ENCODE measurements at regions not wholly inside any gene's neighbourhood (a gene's known extent, or its start where the extent isn't known, plus 50 kb on each side); places are given as distances from the start of the nearest gene placed in this dataset.

DNA sequence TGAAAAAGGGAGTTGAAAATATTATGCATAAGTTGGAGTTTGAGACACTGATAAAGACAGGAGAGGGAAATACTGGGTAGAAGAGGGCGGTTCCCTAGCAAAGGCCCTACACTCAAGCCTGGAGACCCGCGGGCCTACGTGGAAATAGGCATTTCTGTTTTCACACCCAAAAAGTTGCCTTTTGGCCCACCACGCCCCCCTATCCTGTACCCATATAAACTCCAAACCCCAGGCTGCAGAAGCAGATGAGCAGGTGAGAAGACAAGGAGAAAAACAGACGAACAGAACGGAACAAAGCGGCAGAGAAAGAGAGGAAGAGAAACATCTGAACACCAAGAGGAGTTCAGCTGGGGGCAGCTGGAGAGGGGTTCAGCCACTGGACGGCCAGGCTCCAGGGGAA, 177.9 kb downstream of the GALC start:
- no peak overlapping the region for H3K4me3 ChIP-seq (ENCODE audit: low read depth, low read length)
- TF ChIP-seq, protein P1, sequence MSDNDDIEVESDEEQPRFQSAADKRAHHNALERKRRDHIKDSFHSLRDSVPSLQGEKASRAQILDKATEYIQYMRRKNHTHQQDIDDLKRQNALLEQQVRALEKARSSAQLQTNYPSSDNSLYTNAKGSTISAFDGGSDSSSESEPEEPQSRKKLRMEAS (IDR thresholded peaks at IDR 0.05; ENCODE audit: low read depth, low read length), result no peak
- TF ChIP-seq POLR2A (IDR thresholded peaks at IDR 0.05; ENCODE audit: extremely low read depth, insufficient read length) (no peak), MYC (IDR thresholded peaks at IDR 0.05; ENCODE audit: low read depth, low read length) (no peak)
- TF ChIP-seq, protein P2, sequence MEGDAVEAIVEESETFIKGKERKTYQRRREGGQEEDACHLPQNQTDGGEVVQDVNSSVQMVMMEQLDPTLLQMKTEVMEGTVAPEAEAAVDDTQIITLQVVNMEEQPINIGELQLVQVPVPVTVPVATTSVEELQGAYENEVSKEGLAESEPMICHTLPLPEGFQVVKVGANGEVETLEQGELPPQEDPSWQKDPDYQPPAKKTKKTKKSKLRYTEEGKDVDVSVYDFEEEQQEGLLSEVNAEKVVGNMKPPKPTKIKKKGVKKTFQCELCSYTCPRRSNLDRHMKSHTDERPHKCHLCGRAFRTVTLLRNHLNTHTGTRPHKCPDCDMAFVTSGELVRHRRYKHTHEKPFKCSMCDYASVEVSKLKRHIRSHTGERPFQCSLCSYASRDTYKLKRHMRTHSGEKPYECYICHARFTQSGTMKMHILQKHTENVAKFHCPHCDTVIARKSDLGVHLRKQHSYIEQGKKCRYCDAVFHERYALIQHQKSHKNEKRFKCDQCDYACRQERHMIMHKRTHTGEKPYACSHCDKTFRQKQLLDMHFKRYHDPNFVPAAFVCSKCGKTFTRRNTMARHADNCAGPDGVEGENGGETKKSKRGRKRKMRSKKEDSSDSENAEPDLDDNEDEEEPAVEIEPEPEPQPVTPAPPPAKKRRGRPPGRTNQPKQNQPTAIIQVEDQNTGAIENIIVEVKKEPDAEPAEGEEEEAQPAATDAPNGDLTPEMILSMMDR (IDR thresholded peaks at IDR 0.05; ENCODE audit: low read depth, low read length), result no peak
- no peak for DNase-seq (ENCODE audit: low read depth)

DNA sequence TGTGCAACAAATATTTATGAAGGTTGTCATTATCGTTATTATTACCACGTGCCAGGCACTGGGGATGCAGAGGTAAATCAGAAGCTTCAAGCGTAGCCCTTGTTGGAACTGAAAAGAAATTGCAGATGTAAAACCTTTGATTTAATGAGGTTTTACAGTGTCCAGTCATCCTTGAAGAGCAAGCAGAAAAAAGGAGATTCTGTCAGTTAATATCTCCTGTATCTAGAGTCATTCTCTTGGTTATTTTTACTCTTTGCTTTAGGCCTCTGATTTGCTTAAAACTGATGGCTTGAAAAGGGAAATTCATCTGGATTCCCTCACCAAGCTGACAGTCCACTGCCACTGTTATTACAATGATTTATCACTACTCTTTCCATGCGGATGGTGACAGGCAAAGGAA, 179.3 kb downstream of the GALC start:
- TF ChIP-seq MYC (IDR thresholded peaks at IDR 0.05; ENCODE audit: low read depth, low read length) (no peak), POLR2A (IDR thresholded peaks at IDR 0.05; ENCODE audit: extremely low read depth, insufficient read length) (no peak)
- TF ChIP-seq, protein P1 (IDR thresholded peaks at IDR 0.05; ENCODE audit: low read depth, low read length), result no peak
- TF ChIP-seq, protein P2 (IDR thresholded peaks at IDR 0.05; ENCODE audit: low read depth, low read length), result no peak
- H3K4me3 ChIP-seq (ENCODE audit: low read depth, low read length), result no peak overlapping the region
- no peak for DNase-seq (ENCODE audit: low read depth)

DNA sequence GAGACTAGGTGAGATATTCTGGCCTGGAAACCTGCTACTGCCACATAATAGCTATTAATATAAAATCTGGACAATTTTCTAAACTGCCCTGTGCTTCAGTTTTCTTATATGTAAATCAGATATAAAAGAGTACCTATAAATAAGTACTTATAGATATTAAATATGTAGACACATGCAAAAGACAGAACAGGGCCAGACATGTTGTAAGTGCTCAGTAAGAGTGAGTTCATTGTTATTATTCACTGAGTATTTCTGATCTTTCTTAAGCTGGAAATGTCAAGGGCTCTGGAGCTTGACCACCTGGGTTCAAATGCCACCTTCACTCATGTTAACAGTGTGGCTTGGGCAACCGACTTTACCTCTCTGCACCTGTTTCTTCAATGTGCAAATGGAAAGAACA, 179.8 kb downstream of the GALC start:
- no peak for DNase-seq (ENCODE audit: low read depth)
- TF ChIP-seq, protein P1 (IDR thresholded peaks at IDR 0.05; ENCODE audit: low read depth, low read length), result no peak
- TF ChIP-seq, protein P2 (IDR thresholded peaks at IDR 0.05; ENCODE audit: low read depth, low read length), result no peak
- TF ChIP-seq MYC (IDR thresholded peaks at IDR 0.05; ENCODE audit: low read depth, low read length) (no peak), POLR2A (IDR thresholded peaks at IDR 0.05; ENCODE audit: extremely low read depth, insufficient read length) (no peak)
- no peak overlapping the region for H3K4me3 ChIP-seq (ENCODE audit: low read depth, low read length)

DNA sequence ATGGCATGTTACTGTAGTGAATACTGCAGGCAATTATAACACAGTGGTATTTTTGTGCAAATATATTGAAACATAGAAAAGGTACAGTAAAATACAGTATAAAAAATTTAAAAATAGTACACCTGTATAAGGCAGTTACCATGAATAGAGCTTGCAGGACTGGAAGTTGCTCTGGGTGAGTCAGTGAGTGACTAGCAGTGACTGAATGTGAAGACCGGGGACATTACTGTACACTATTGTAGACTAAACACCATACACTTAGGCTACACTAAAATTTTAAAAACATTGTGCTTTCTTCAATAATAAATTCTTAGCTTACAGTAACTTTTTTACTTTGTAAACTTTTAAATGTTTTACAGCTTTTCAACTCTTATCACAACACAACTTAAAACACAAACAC, 181.7 kb downstream of the GALC start:
- TF ChIP-seq POLR2A (IDR thresholded peaks at IDR 0.05; ENCODE audit: extremely low read depth, insufficient read length) (no peak), MYC (IDR thresholded peaks at IDR 0.05; ENCODE audit: low read depth, low read length) (no peak)
- TF ChIP-seq, protein P1 (IDR thresholded peaks at IDR 0.05; ENCODE audit: low read depth, low read length), result no peak
- TF ChIP-seq, protein P2 (IDR thresholded peaks at IDR 0.05; ENCODE audit: low read depth, low read length), result no peak
- no peak for DNase-seq (ENCODE audit: low read depth)
- H3K4me3 ChIP-seq (ENCODE audit: low read depth, low read length), result no peak overlapping the region

DNA sequence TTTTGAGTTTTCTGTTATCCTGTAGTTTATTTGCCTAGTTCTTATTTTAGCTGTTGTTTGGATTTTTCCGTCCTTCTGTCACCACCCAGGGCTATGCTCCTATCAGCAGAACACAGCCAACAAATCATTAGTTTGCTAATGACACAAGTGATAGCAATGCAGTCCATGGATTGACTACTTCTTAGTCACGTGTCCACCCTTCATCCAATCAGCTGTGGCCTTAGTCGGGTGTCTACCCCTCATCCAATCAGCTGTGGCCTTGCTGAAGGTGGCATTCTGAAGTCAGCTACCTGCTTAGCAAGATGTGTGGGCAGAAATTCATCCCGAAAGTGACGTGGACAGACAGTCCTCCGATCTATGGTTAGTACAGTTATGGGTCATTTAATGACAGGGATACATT, 182.3 kb downstream of the GALC start:
- TF ChIP-seq POLR2A (IDR thresholded peaks at IDR 0.05; ENCODE audit: extremely low read depth, insufficient read length) (no peak), MYC (IDR thresholded peaks at IDR 0.05; ENCODE audit: low read depth, low read length) (no peak)
- TF ChIP-seq, protein P1 (IDR thresholded peaks at IDR 0.05; ENCODE audit: low read depth, low read length), result no peak
- TF ChIP-seq, protein P2 (IDR thresholded peaks at IDR 0.05; ENCODE audit: low read depth, low read length), result no peak
- no peak for DNase-seq (ENCODE audit: low read depth)
- H3K4me3 ChIP-seq (ENCODE audit: low read depth, low read length), result no peak overlapping the region

DNA sequence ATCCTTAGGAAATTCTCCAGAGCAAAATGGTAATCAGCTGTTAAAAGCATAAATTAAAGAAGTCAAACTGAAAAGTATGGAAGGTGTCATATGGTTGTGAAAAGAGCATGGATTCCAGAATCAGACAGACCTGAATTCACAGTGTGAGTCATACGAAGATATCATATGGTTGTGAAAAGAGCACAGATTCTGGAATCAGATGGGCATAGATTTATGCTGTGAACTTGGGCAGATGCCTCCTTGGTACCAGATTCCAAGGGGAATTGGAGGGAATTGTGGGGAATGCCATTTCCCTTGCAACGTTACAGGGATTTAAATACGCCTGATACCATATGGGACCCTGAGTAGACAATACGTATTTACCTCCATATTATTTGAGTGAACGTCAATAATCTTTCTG, 183.7 kb downstream of the GALC start:
- TF ChIP-seq, protein P2 (IDR thresholded peaks at IDR 0.05; ENCODE audit: low read depth, low read length), result no peak
- TF ChIP-seq, protein P1 (IDR thresholded peaks at IDR 0.05; ENCODE audit: low read depth, low read length), result no peak
- TF ChIP-seq MYC (IDR thresholded peaks at IDR 0.05; ENCODE audit: low read depth, low read length), result no peak
- TF ChIP-seq POLR2A (IDR thresholded peaks at IDR 0.05; ENCODE audit: extremely low read depth, insufficient read length), result no peak

More for the DNA sequence above, 183.7 kb downstream of the GALC start:
- no peak for DNase-seq (ENCODE audit: low read depth)
- no peak overlapping the region for H3K4me3 ChIP-seq (ENCODE audit: low read depth, low read length)

All from NB4 (cell line).